ENCODE measurements at regions not wholly inside any gene's neighbourhood (a gene's known extent, or its start where the extent isn't known, plus 50 kb on each side); places are given as distances from the start of the nearest gene placed in this dataset.
A peak's percentile ranks its signal among the peaks of the same experiment; 100 is the strongest.

GRCh38 chr1:219699870-219700269 lies 87.0 kb upstream of the ZC3H11B start:
- Histone ChIP-seq H3K27me3 (replicated peaks in 1 of 7) (no peaks in the 10 kb centered on the region), H3K36me3 (no peaks in the 10 kb centered on the region), H3K4me1 (no peaks in the 10 kb centered on the region), H3K4me3 (no peak overlapping the region), H3K9me3 (no peaks in the 10 kb centered on the region), H3K27ac (no peak overlapping the region)
- TF ChIP-seq POLR2A (IDR thresholded peaks at IDR 0.05), result no peak
- TF ChIP-seq POLR2AphosphoS5 (IDR thresholded peaks at IDR 0.05), result no peak
- TF ChIP-seq CTCF (IDR thresholded peaks at IDR 0.05 in 8 of 11, conservative IDR thresholded peaks at IDR 0.05 in 3 of 11), result no peak
- intact Hi-C loops (cut with DNase I; ENCODE audit: low total_unique reads), result no loop called here
- WGBS, 5 donors, result 71 to 86% (median 81%) methylated on average over 5 of the region's 5 CpGs
- DNase-seq, result no peak

GRCh38 chr1:219697682-219698081 lies 84.8 kb upstream of the ZC3H11B start:
- 54 to 80% (median 70%) methylated on average over 1 of the region's 1 CpG for WGBS, 5 donors
- Histone ChIP-seq H3K36me3 (no peaks in the 10 kb centered on the region), H3K4me3 (no peak overlapping the region), H3K27me3 (replicated peaks in 1 of 7) (no peaks in the 10 kb centered on the region), H3K4me1 (no peaks in the 10 kb centered on the region), H3K27ac (no peak overlapping the region), H3K9me3 (no peaks in the 10 kb centered on the region)
- intact Hi-C loops (cut with DNase I; ENCODE audit: low total_unique reads), result no loop called here
- DNase-seq, result no peak
- TF ChIP-seq POLR2A (IDR thresholded peaks at IDR 0.05), result no peak
- TF ChIP-seq POLR2AphosphoS5 (IDR thresholded peaks at IDR 0.05), result no peak
- TF ChIP-seq CTCF (IDR thresholded peaks at IDR 0.05 in 8 of 11, conservative IDR thresholded peaks at IDR 0.05 in 3 of 11), result no peak

- no peak overlapping the region for H3K27ac ChIP-seq
- intact Hi-C loops (cut with DNase I; ENCODE audit: low total_unique reads), result no loop called here
- TF ChIP-seq CTCF (IDR thresholded peaks at IDR 0.05 in 8 of 11, conservative IDR thresholded peaks at IDR 0.05 in 3 of 11), result no peak
- H3K36me3 ChIP-seq, result no peaks in the 10 kb centered on the region
- no peaks in the 10 kb centered on the region for H3K27me3 ChIP-seq (replicated peaks in 1 of 7)
- no peak overlapping the region for H3K4me3 ChIP-seq
- H3K9me3 ChIP-seq, result no peaks in the 10 kb centered on the region
- WGBS, 5 donors, result 68 to 76% (median 73%) methylated on average over 2 of the region's 2 CpGs
- peaks cover 0 to 5% (median 0%) of the 10 kb centered on the region in 6 donors for H3K4me1 ChIP-seq
- DNase-seq, result no peak
Observed at GRCh38 chr1:219692981-219693380, 80.1 kb upstream of the ZC3H11B start.

- 21 to 52% (median 32%) methylated on average over 2 of the region's 2 CpGs for WGBS, 5 donors
- peaks cover 0 to 5% (median 0%) of the 10 kb centered on the region in 6 donors for H3K4me1 ChIP-seq
- H3K4me3 ChIP-seq, result no peak overlapping the region
- TF ChIP-seq POLR2A (IDR thresholded peaks at IDR 0.05), result no peak
- TF ChIP-seq CTCF (IDR thresholded peaks at IDR 0.05 in 8 of 11, conservative IDR thresholded peaks at IDR 0.05 in 3 of 11), result no peak
- intact Hi-C loops (cut with DNase I; ENCODE audit: low total_unique reads), result no loop called here
- no peaks in the 10 kb centered on the region for H3K27me3 ChIP-seq (replicated peaks in 1 of 7)
- peaks cover 0 to 4% (median 0%) of the 10 kb centered on the region in 8 donors for H3K9me3 ChIP-seq
- H3K36me3 ChIP-seq, result no peaks in the 10 kb centered on the region
- DNase-seq, result no peak
- H3K27ac ChIP-seq, result peak overlapping the region in 1 of 8 donors; percentile 50
Observed at GRCh38 chr1:219689774-219690173, 76.9 kb upstream of the ZC3H11B start.
